ENCODE measurements at regions not wholly inside any gene's neighbourhood (a gene's known extent, or its start where the extent isn't known, plus 50 kb on each side); places are given as distances from the start of the nearest gene placed in this dataset.

- TF ChIP-seq CTCF (conservative IDR thresholded peaks at IDR 0.05): no peak
- no peak overlapping the region for H3K27ac ChIP-seq
These were observed 851.3 kb downstream of the TFAP2A start for GRCh38 chr6:9563568-9563967.

- no peak overlapping the region for H3K27ac ChIP-seq
These were observed 860.1 kb downstream of the TFAP2A start for GRCh38 chr6:9554806-9555205.

DNA sequence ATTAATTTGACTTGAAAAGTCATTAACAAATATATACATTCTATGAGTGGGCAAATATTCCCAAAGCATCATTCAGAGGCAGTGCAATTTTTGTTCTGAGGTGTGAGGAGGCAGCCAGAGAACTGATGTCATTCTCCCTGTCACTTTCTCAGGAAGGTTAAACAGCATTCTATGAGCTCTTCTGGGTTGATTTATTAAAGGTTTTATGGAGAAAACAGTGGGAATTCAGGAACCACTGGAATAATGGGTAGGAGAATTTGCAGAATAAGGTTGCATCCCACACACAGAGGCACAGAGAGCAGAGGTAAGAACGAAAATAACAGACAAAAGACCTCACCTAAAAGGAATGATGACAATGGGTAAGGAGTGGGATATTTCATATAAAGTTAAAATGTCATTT is 860.6 kb downstream of the TFAP2A start:
- no peak overlapping the region for H3K27ac ChIP-seq
- TF ChIP-seq CTCF (conservative IDR thresholded peaks at IDR 0.05): no peak

More at GRCh38 chr6:9554806-9555205, 860.1 kb downstream of the TFAP2A start:
- TF ChIP-seq CTCF (conservative IDR thresholded peaks at IDR 0.05): no peak

DNA sequence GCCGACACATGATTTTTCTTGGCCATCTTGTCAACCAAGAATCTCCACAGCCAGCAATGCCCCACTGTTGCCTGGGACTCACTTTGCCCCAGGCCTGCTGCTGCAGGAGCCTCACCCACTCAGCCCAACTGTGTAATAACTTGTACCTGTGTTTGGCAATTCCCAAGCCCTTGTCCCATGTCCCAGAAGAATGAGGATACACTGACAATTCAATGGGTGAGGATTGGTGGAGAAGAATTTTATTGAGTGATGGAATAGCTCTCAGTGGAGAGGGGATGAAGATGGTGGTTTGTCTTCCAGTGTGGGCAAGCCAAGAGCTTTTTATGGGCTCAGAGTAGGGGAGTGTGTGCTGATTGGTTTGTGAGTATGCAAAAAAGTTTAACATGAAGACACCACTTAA is 861.9 kb downstream of the TFAP2A start:
- no peak overlapping the region for H3K27ac ChIP-seq
- no peak for TF ChIP-seq CTCF (conservative IDR thresholded peaks at IDR 0.05)

GRCh38 chr6:9543649-9544048 is 871.2 kb downstream of the TFAP2A start:
- H3K27ac ChIP-seq: no peak overlapping the region
- no peak for TF ChIP-seq CTCF (conservative IDR thresholded peaks at IDR 0.05)

GRCh38 chr6:9540534-9541126 is 874.2 kb downstream of the TFAP2A start:
- TF ChIP-seq CTCF (conservative IDR thresholded peaks at IDR 0.05): peak; percentile 64
- H3K27ac ChIP-seq: no peak overlapping the region

DNA sequence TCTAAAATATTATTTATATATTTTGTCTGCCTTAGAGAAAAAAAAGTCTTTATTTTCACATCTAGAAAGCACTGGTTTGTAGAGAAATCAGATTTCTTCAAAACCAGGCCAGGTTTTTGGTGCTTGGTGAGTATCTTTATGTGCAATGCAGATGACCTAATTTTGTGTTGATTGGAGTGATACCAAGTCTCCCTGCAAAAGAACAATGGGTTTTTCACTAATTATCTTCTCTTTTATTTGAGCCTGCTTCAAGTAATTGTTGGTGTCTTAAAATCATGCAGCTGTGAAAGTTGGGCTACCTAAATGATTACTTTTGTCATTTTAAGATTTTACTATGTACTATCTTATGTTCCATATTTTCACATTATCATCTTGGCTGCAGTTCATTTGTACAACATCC is 874.7 kb downstream of the TFAP2A start:
- no peak overlapping the region for H3K27ac ChIP-seq
- no peak for TF ChIP-seq CTCF (conservative IDR thresholded peaks at IDR 0.05)

Data from VCaP (cell line).